Activated naive CD4-positive, alpha-beta T cell treated with Interleukin-2 at 50 U/mL for 16 hours (primary cell): ENCODE measurements at regions not wholly inside any gene's neighbourhood (a gene's known extent, or its start where the extent isn't known, plus 50 kb on each side); places are given as distances from the start of the nearest gene placed in this dataset.

ENCODE experiments used
- DNase-seq: peaks from one replicate; pipeline ENCODE4 v3.0.0-alpha.2; 2020

- no peak for DNase-seq
Observed at GRCh38 chr1:57901208-57901919, 477.5 kb upstream of the DAB1 start.

- no peak for DNase-seq
Observed at GRCh38 chr1:57898531-57898930, 474.7 kb upstream of the DAB1 start.

GRCh38 chr1:57897581-57897980 is 473.7 kb upstream of the DAB1 start:
- no peak for DNase-seq

- DNase-seq, result no peak
Observed at GRCh38 chr1:57894315-57894714, 470.5 kb upstream of the DAB1 start.

- no peak for DNase-seq
Observed at GRCh38 chr1:57889676-57890320, 465.9 kb upstream of the DAB1 start.

- DNase-seq, result no peak
Observed at GRCh38 chr1:57887964-57888491, 464.2 kb upstream of the DAB1 start.

GRCh38 chr1:57886376-57886775 is 462.5 kb upstream of the DAB1 start:
- no peak for DNase-seq

- no peak for DNase-seq
Observed at GRCh38 chr1:57883642-57883995, 459.8 kb upstream of the DAB1 start.

- DNase-seq, result no peak
Observed at GRCh38 chr1:57882934-57883641, 459.2 kb upstream of the DAB1 start.

GRCh38 chr1:57882072-57882471 is 458.2 kb upstream of the DAB1 start:
- DNase-seq, result no peak

- no peak for DNase-seq
Observed at GRCh38 chr1:57881639-57882038, 457.8 kb upstream of the DAB1 start.

- DNase-seq, result no peak
Observed at GRCh38 chr1:57879700-57880099, 455.8 kb upstream of the DAB1 start.

GRCh38 chr1:57874418-57874877 is 450.6 kb upstream of the DAB1 start:
- DNase-seq, result no peak

GRCh38 chr1:57872913-57873312 is 449.1 kb upstream of the DAB1 start:
- no peak for DNase-seq

GRCh38 chr1:57868908-57869307 is 445.0 kb upstream of the DAB1 start:
- DNase-seq, result no peak

GRCh38 chr1:57868239-57868638 is 444.4 kb upstream of the DAB1 start:
- DNase-seq, result no peak

- DNase-seq, result no peak
Observed at GRCh38 chr1:57866998-57867397, 443.1 kb upstream of the DAB1 start.

- DNase-seq, result no peak
Observed at GRCh38 chr1:57860931-57861565, 437.2 kb upstream of the DAB1 start.

GRCh38 chr1:57860325-57860724 is 436.5 kb upstream of the DAB1 start:
- no peak for DNase-seq

- no peak for DNase-seq
Observed at GRCh38 chr1:57858740-57859139, 434.9 kb upstream of the DAB1 start.

GRCh38 chr1:57857809-57858208 is 433.9 kb upstream of the DAB1 start:
- no peak for DNase-seq

GRCh38 chr1:57854436-57854835 is 430.6 kb upstream of the DAB1 start:
- no peak for DNase-seq

GRCh38 chr1:57850176-57850940 is 426.5 kb upstream of the DAB1 start:
- no peak for DNase-seq
